ENCODE measurements at regions not wholly inside any gene's neighbourhood (a gene's known extent, or its start where the extent isn't known, plus 50 kb on each side); places are given as distances from the start of the nearest gene placed in this dataset.

GRCh38 chr6:157762636-157763035 lies 60.4 kb upstream of the SNX9 start:
- TF ChIP-seq CTCF (IDR thresholded peaks at IDR 0.05) (peak in 1 of 6 experiments; percentile 8), POLR2A (IDR thresholded peaks at IDR 0.05) (no peak)
